H9 (cell line): ENCODE measurements at regions not wholly inside any gene's neighbourhood (a gene's known extent, or its start where the extent isn't known, plus 50 kb on each side); places are given as distances from the start of the nearest gene placed in this dataset.

Source experiments
- DNase-seq: peaks from one replicate; pipeline ENCODE4 v3.0.0-alpha.2; 2017
- H2AFZ ChIP-seq: one replicate; pipeline ENCODE4 v1.6.1; 2013; ENCODE audit warnings: mild to moderate bottlenecking, low read length, control low read depth, moderate library complexity
- H2AK5ac ChIP-seq: 2 replicates; pipeline ENCODE4 v1.6.1; 2013; ENCODE audit warnings: low read length, control low read depth, mixed read lengths; ENCODE audit not compliant: insufficient read length
- H2BK120ac ChIP-seq: one replicate; pipeline ENCODE4 v1.6.1; 2013; ENCODE audit warnings: low read depth, mild to moderate bottlenecking, low read length, control low read depth, inconsistent platforms; ENCODE audit not compliant: poor library complexity, severe bottlenecking
- H2BK12ac ChIP-seq: 2 replicates; pipeline ENCODE4 v1.6.1; 2013; ENCODE audit warnings: low read length, control low read depth, mixed read lengths, low read depth; ENCODE audit not compliant: insufficient read length
- H2BK15ac ChIP-seq: 2 replicates; pipeline ENCODE4 v1.6.1; 2013; ENCODE audit warnings: low read depth, low read length, control low read depth
- H2BK20ac ChIP-seq: one replicate; pipeline ENCODE4 v1.6.1; 2013; ENCODE audit warnings: low read depth, mild to moderate bottlenecking, low read length, control low read depth, inconsistent platforms; ENCODE audit not compliant: poor library complexity, severe bottlenecking
- H2BK5ac ChIP-seq: 2 replicates; pipeline ENCODE4 v1.6.1; 2013; ENCODE audit warnings: low read length, control low read depth, mixed read lengths; ENCODE audit not compliant: insufficient read length
- H3K14ac ChIP-seq: 2 replicates; pipeline ENCODE4 v1.6.1; 2013; ENCODE audit warnings: low read length, control low read depth; ENCODE audit not compliant: insufficient read depth
- H3K18ac ChIP-seq: 2 replicates; pipeline ENCODE4 v1.6.1; 2013; ENCODE audit warnings: low read depth, mild to moderate bottlenecking, mixed read lengths, low read length, control low read depth; ENCODE audit not compliant: insufficient read length
- H3K23ac ChIP-seq: 2 replicates; pipeline ENCODE4 v1.6.1; 2013; ENCODE audit warnings: low read length, control low read depth, mixed read lengths, low read depth; ENCODE audit not compliant: insufficient read length
- H3K23me2 ChIP-seq: 2 replicates; pipeline ENCODE4 v1.6.1; 2013; ENCODE audit warnings: low read depth, mild to moderate bottlenecking, mixed read lengths, low read length, control low read depth; ENCODE audit not compliant: insufficient read length, poor library complexity, severe bottlenecking
- H3K27ac ChIP-seq: 2 replicates; pipeline ENCODE4 v1.5.1; 2013; ENCODE audit warnings: low read length, control low read depth, mixed read lengths, low read depth; ENCODE audit not compliant: insufficient read length
- H3K27me3 ChIP-seq: 2 replicates; pipeline ENCODE4 v1.6.1; 2013; ENCODE audit warnings: low read length, control low read depth, inconsistent platforms; ENCODE audit not compliant: insufficient read depth
- H3K4ac ChIP-seq: 2 replicates; pipeline ENCODE4 v1.6.1; 2013; ENCODE audit warnings: low read depth, mild to moderate bottlenecking, control low read depth, inconsistent platforms, low read length, moderate library complexity
- H3K4me1 ChIP-seq: 2 replicates; pipeline ENCODE4 v1.6.1; 2013; ENCODE audit warnings: low read length, control low read depth, inconsistent platforms; ENCODE audit not compliant: insufficient read depth
- H3K4me2 ChIP-seq: 2 replicates; pipeline ENCODE4 v1.6.1; 2013; ENCODE audit warnings: low read length, control low read depth, mixed read lengths; ENCODE audit not compliant: insufficient read length, insufficient read depth
- H3K56ac ChIP-seq: 2 replicates; pipeline ENCODE4 v1.6.1; 2013; ENCODE audit warnings: low read depth, mild to moderate bottlenecking, mixed read lengths, low read length, control low read depth; ENCODE audit not compliant: insufficient read length
- H3K79me1 ChIP-seq: 2 replicates; pipeline ENCODE4 v1.6.1; 2013; ENCODE audit warnings: low read depth, mild to moderate bottlenecking, moderate library complexity, low read length, control low read depth, inconsistent platforms; ENCODE audit not compliant: insufficient read depth, poor library complexity, severe bottlenecking
- H3K79me2 ChIP-seq: 2 replicates; pipeline ENCODE4 v1.6.1; 2013; ENCODE audit warnings: low read length, control low read depth, inconsistent platforms; ENCODE audit not compliant: insufficient read depth
- H3K9ac ChIP-seq: 2 replicates; pipeline ENCODE4 v1.6.1; 2013; ENCODE audit warnings: low read length, control low read depth, mixed read lengths; ENCODE audit not compliant: insufficient read length; ENCODE audit errors: extremely low read depth
- H3K9me3 ChIP-seq: one replicate; pipeline ENCODE4 v1.6.1; 2013; ENCODE audit warnings: low read depth, low read length, inconsistent platforms; ENCODE audit not compliant: control insufficient read depth
- H3T11ph ChIP-seq: one replicate; pipeline ENCODE4 v1.6.1; 2013; ENCODE audit warnings: mild to moderate bottlenecking, low read length, control low read depth, inconsistent platforms
- H4K20me1 ChIP-seq: one replicate; pipeline ENCODE4 v1.6.1; 2013; ENCODE audit not compliant: control insufficient read depth, insufficient read length, insufficient read depth
- H4K5ac ChIP-seq: 2 replicates; pipeline ENCODE4 v1.6.1; 2013; ENCODE audit warnings: low read depth, mild to moderate bottlenecking, mixed read lengths, low read length, control low read depth; ENCODE audit not compliant: insufficient read length
- H4K8ac ChIP-seq: replicated peaks from 2 replicates; pipeline ENCODE4 v1.6.1; 2013; ENCODE audit warnings: low read length, control low read depth, mixed read lengths, low read depth; ENCODE audit not compliant: insufficient read length
- H4K91ac ChIP-seq: 2 replicates; pipeline ENCODE4 v1.6.1; 2013; ENCODE audit warnings: low read depth, mild to moderate bottlenecking, moderate library complexity, mixed read lengths, low read length, control low read depth; ENCODE audit not compliant: insufficient read length
- H3K27ac Mint-ChIP-seq, 3 experiments: 2 replicates in 2 of 3; 3 replicates in 1 of 3; pipeline ENCODE4 v1.8.0; 2020 to 2021; ENCODE audit warnings: mixed read lengths in 3 of 3, mild to moderate bottlenecking in 1 of 3, moderate library complexity in 1 of 3
- H3K27me3 Mint-ChIP-seq: 2 replicates; pipeline ENCODE4 v1.8.0; 2021; ENCODE audit warnings: low read depth, mild to moderate bottlenecking, moderate library complexity, mixed read lengths
- H3K36me3 Mint-ChIP-seq, 3 experiments: 2 replicates in 2 of 3; 3 replicates in 1 of 3; pipeline ENCODE4 v1.8.0; 2020 to 2021; ENCODE audit warnings: low read depth in 3 of 3, mixed read lengths in 3 of 3; ENCODE audit not compliant: insufficient read depth in 1 of 3
- H3K4me1 Mint-ChIP-seq, 2 experiments: 2 replicates each; pipeline ENCODE4 v1.8.0; 2020; ENCODE audit warnings: mixed read lengths in 2 of 2
- H3K4me3 Mint-ChIP-seq, 2 experiments: 2 replicates in 1 of 2; 3 replicates in 1 of 2; pipeline ENCODE4 v1.8.0; 2020 to 2021; ENCODE audit warnings: mild to moderate bottlenecking in 2 of 2, mixed read lengths in 2 of 2, moderate library complexity in 1 of 2
- H3K9me3 Mint-ChIP-seq, 2 experiments: 2 replicates in 1 of 2; 3 replicates in 1 of 2; pipeline ENCODE4 v1.8.0; 2020; ENCODE audit warnings: mild to moderate bottlenecking in 2 of 2, mixed read lengths in 2 of 2, moderate library complexity in 1 of 2
- WGBS: extraction: QIAGEN DNeasy Blood & Tissue Kit; methylation state at CpG from one replicate; pipeline ENCODE4 v1.1.7; 2013; ENCODE audit warnings: missing lambda C conversion rate, low lambda C conversion rate, mixed read lengths; ENCODE audit not compliant: insufficient read length; ENCODE audit errors: extremely low coverage; 5-methylcytosine and 5-hydroxymethylcytosine counted together
- TF ChIP-seq, protein P1 (sequence below): fragments of 200-600 bp; sonication (generic); conservative IDR thresholded peaks from 3 replicates; pipeline ENCODE4 v1.8.0; 2021; ENCODE audit warnings: antibody characterized with exemption, mild to moderate bottlenecking

DNA sequence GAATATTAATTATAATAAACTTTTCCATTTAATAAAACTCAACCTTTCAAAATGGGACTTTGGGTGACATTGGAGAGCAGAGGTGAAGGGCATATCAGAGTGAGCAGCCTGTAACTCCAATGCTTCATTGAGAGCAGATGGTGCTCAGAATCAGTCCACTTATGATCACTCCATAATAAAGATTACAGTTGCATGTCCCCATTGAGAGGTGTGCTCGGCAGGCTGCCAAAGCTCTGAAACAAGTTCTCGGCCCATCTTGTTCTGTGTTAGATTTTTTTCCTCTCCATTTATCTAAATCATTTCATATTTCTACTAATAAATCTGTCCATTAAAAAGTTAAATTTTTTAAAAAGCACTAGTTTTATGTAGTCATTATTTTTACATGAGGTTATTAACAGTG, 1786.4 kb upstream of the WWC1 start:
- Histone ChIP-seq H3K79me1 (no peaks in the 10 kb centered on the region), H3K23ac (no peak overlapping the region), H2BK15ac (no peak overlapping the region), H4K5ac (no peak overlapping the region), H2BK20ac (no peak overlapping the region), H3K4me2 (no peak overlapping the region), H3K27me3 (no peaks in the 10 kb centered on the region), H3K9me3 (no peaks in the 10 kb centered on the region), H3K23me2 (no peaks in the 10 kb centered on the region), H2AFZ (no peak overlapping the region), H2AK5ac (no peak overlapping the region), H3T11ph (no peak overlapping the region), H3K27ac (no peak overlapping the region), H3K18ac (no peak overlapping the region), H3K4me1 (no peaks in the 10 kb centered on the region), H3K9ac (no peak overlapping the region), H3K56ac (no peak overlapping the region), H4K20me1 (no peaks in the 10 kb centered on the region), H3K79me2 (no peaks in the 10 kb centered on the region), H2BK5ac (no peak overlapping the region), H3K4ac (no peak overlapping the region), H4K8ac (no peak overlapping the region), H2BK12ac (no peak overlapping the region), H3K14ac (no peak overlapping the region), H4K91ac (no peak overlapping the region), H2BK120ac (no peak overlapping the region)
- DNase-seq = no peak
- no peaks in the 10 kb centered on the region for H3K36me3 Mint-ChIP-seq
- H3K9me3 Mint-ChIP-seq = no peaks in the 10 kb centered on the region; a peak in 1 of 5 replicates
- WGBS = no CpG with 5 or more reads among the region's 2 CpGs
- H3K4me3 Mint-ChIP-seq = no peak overlapping the region
- H3K4me1 Mint-ChIP-seq = peaks cover 4 to 5% of the 10 kb centered on the region in 2 experiments
- TF ChIP-seq, protein P1, sequence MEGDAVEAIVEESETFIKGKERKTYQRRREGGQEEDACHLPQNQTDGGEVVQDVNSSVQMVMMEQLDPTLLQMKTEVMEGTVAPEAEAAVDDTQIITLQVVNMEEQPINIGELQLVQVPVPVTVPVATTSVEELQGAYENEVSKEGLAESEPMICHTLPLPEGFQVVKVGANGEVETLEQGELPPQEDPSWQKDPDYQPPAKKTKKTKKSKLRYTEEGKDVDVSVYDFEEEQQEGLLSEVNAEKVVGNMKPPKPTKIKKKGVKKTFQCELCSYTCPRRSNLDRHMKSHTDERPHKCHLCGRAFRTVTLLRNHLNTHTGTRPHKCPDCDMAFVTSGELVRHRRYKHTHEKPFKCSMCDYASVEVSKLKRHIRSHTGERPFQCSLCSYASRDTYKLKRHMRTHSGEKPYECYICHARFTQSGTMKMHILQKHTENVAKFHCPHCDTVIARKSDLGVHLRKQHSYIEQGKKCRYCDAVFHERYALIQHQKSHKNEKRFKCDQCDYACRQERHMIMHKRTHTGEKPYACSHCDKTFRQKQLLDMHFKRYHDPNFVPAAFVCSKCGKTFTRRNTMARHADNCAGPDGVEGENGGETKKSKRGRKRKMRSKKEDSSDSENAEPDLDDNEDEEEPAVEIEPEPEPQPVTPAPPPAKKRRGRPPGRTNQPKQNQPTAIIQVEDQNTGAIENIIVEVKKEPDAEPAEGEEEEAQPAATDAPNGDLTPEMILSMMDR = no peak
- H3K27me3 Mint-ChIP-seq = no peaks in the 10 kb centered on the region
- H3K27ac Mint-ChIP-seq = no peak overlapping the region
